Transverse colon (tissue), 4 donors: ENCODE measurements at regions not wholly inside any gene's neighbourhood (a gene's known extent, or its start where the extent isn't known, plus 50 kb on each side); places are given as distances from the start of the nearest gene placed in this dataset.

ENCODE experiments used
- DNase-seq: peaks from one replicate; pipeline ENCODE4 v3.0.0-alpha.2; 2019
- H3K27ac ChIP-seq, 4 donors: fragments of 200-600 bp; sonication (generic); 2 replicates each; pipeline ENCODE4 v1.5.1; 2016 to 2018; ENCODE audit warnings: inconsistent platforms in 4 of 4
- H3K27me3 ChIP-seq: fragments of 200-600 bp; sonication (generic); 2 replicates; pipeline ENCODE4 v1.5.1; 2017; ENCODE audit warnings: inconsistent platforms
- H3K36me3 ChIP-seq, 4 donors: fragments of 200-600 bp; sonication (generic); 2 replicates each; pipeline ENCODE4 v1.5.1; 2017 to 2019; ENCODE audit warnings: inconsistent platforms in 4 of 4
- H3K4me1 ChIP-seq, 4 donors: fragments of 200-600 bp; sonication (generic); 2 replicates each; pipeline ENCODE4 v1.5.1; 2017 to 2020; ENCODE audit warnings: inconsistent platforms in 4 of 4
- H3K4me3 ChIP-seq, 4 donors: fragments of 200-600 bp; sonication (generic); 1 replicate in 1 of 4; 2 replicates in 3 of 4; pipeline versions ENCODE4 v1.5.1 to v1.6.1; 2017 to 2019; ENCODE audit warnings: inconsistent platforms in 4 of 4
- H3K9me3 ChIP-seq, 2 donors: fragments of 200-600 bp; sonication (generic); 2 replicates each; pipeline ENCODE4 v1.5.1; 2017 to 2019; ENCODE audit warnings: inconsistent platforms in 2 of 2
- CTCF ChIP-seq, 5 experiments: fragments of 200-600 bp in 3 of 5; fragments of 450-650 bp in 2 of 5; sonication (generic) in 3 of 5; IDR thresholded peaks; 1 replicate in 2 of 5; 2 replicates in 3 of 5; pipeline ENCODE4 v1.5.1; 2016 to 2017; ENCODE audit warnings: antibody characterized with exemption in 5 of 5, inconsistent platforms in 3 of 5, mild to moderate bottlenecking in 2 of 5, moderate library complexity in 1 of 5
- EP300 ChIP-seq: sonication (generic); formaldehyde crosslinking; IDR thresholded peaks from one replicate; pipeline ENCODE4 v1.6.1; 2017; ENCODE audit warnings: antibody characterized with exemption, low read depth
- POLR2A ChIP-seq: fragments of 450-650 bp; IDR thresholded peaks from one replicate; pipeline ENCODE4 v1.6.1; 2016; ENCODE audit warnings: antibody characterized with exemption, mild to moderate bottlenecking, moderate library complexity
- POLR2AphosphoS5 ChIP-seq, 3 donors: sonication (generic); formaldehyde crosslinking; IDR thresholded peaks; one replicate each; pipeline ENCODE4 v1.6.1; 2016; ENCODE audit warnings: antibody characterized with exemption in 3 of 3
- WGBS, 2 donors: methylation state at CpG; one replicate each; pipeline ENCODE4 v1.1.5; 2018; ENCODE audit warnings: low coverage in 1 of 2; 5-methylcytosine and 5-hydroxymethylcytosine counted together
- in situ Hi-C, 4 donors: fragments of 200-750 bp; cut with MboI; loops; one replicate each; pipeline versions ENCODE4 v1.15.0 to v1.15.1; 2017; ENCODE audit warnings: low sequenced_read_pairs in 3 of 4, low pct_ligation_motif_present in 1 of 4, low pct_unique_long_range_greater_than_20kb in 1 of 4
- intact Hi-C: fragments of 100-400 bp; cut with DNase I; formaldehyde crosslinking; loops from one replicate; pipeline ENCODE4 v1.15.1; 2023; ENCODE audit warnings: low total_unique reads

- WGBS, 2 donors, result 86 to 100% methylated on average over 1 of the region's 1 CpG
- in situ Hi-C loops, result no loop called here
- H3K36me3 ChIP-seq, result no peaks in the 10 kb centered on the region
These were observed 131.2 kb upstream of the SPACA1 start for GRCh38 chr6:87916446-87916845.

DNA sequence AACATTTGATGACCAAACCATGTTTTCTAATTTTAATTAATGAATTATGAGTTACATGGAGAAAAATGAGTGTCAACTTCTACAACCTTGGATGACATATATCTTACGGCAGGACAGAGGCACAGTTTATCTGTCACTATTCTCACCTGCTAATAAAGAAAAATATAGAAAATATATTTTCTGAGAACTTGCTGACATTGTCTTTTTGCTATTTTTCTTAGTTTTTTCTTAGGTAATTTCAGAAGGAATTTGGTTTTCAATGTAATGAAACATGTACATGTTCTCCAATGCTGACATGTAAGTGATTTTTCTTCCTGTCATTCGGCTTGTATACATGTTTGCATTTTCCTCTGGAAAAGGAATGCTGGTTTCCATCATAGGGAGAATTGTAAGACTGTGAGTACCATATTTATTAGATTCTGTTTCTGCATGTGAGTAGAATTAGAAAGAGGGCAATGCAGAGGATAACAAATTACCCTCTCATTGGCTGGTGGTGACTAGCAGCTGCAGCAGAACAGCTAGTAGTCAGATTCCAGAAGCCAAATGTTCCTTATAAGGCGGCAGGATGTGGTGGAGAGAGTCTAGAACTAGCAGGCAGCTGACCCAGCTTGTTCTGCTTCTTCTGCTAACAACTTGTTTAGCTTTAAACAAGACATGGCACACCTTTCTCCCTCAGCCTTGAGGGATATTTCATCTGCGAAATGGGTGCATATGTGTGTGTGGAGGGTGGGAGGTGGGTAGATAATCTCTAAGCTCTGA, 132.8 kb upstream of the SPACA1 start:
- in situ Hi-C loops (no loop called here), intact Hi-C loops (no loop called here)
- DNase-seq, result no peak
- H3K9me3 ChIP-seq, result no peaks in the 10 kb centered on the region
- no peak overlapping the region for H3K4me3 ChIP-seq
- 93% methylated on average over 2 to 4 of the region's 4 CpGs for WGBS, 2 donors
- H3K27me3 ChIP-seq, result no peaks in the 10 kb centered on the region
- H3K36me3 ChIP-seq, result no peaks in the 10 kb centered on the region
- H3K27ac ChIP-seq, result no peak overlapping the region
- H3K4me1 ChIP-seq, result no peaks in the 10 kb centered on the region
- no peak for TF ChIP-seq CTCF (IDR thresholded peaks at IDR 0.05)
- TF ChIP-seq POLR2A, result no peak
- no peak for TF ChIP-seq POLR2AphosphoS5 (IDR thresholded peaks at IDR 0.05)
- no peak for TF ChIP-seq EP300

More at GRCh38 chr6:87916446-87916845, 131.2 kb upstream of the SPACA1 start:
- Histone ChIP-seq H3K27ac (no peak overlapping the region), H3K9me3 (no peaks in the 10 kb centered on the region), H3K27me3 (no peaks in the 10 kb centered on the region), H3K4me1 (no peaks in the 10 kb centered on the region), H3K4me3 (no peak overlapping the region)
- DNase-seq, result no peak
- TF ChIP-seq POLR2AphosphoS5 (IDR thresholded peaks at IDR 0.05), result no peak
- no peak for TF ChIP-seq CTCF (IDR thresholded peaks at IDR 0.05)
- no peak for TF ChIP-seq EP300
- TF ChIP-seq POLR2A, result no peak
- intact Hi-C loops, result no loop called here

- no peak for TF ChIP-seq EP300
- no peak for TF ChIP-seq CTCF (IDR thresholded peaks at IDR 0.05)
- no peak for TF ChIP-seq POLR2AphosphoS5 (IDR thresholded peaks at IDR 0.05)
- no peak for TF ChIP-seq POLR2A
- 71 to 77% methylated on average over 6 of the region's 6 CpGs for WGBS, 2 donors
- in situ Hi-C loops, result no loop called here
- Histone ChIP-seq H3K36me3 (no peaks in the 10 kb centered on the region), H3K27ac (no peak overlapping the region), H3K27me3 (no peaks in the 10 kb centered on the region), H3K4me1 (no peaks in the 10 kb centered on the region), H3K4me3 (no peak overlapping the region), H3K9me3 (no peaks in the 10 kb centered on the region)
- intact Hi-C loops, result no loop called here
- DNase-seq, result no peak
These were observed 133.7 kb upstream of the SPACA1 start for GRCh38 chr6:87913974-87914373.

DNA sequence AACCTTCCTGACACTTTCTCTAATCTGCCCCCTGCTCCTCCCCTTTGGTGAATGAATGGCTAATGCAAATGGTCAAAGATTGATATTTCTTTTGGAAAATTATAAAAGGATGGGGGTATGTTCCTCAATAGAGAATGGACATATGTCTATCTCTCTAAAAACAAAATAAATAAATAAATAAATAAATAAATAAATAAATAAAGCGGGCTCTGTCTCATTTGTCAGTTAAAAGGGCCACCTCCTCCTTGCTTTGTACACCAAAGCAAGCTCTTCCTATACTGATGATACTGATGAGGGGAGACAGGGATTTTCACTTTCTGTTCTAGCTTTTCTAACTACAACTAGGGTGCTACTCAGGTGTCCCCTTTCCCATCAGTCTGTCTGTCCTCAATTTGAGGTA, 135.5 kb upstream of the SPACA1 start:
- WGBS, 2 donors, result 95 to 100% methylated on average over 1 of the region's 1 CpG
- Histone ChIP-seq H3K9me3 (no peaks in the 10 kb centered on the region), H3K4me1 (no peaks in the 10 kb centered on the region), H3K27me3 (no peaks in the 10 kb centered on the region), H3K4me3 (no peak overlapping the region), H3K27ac (no peak overlapping the region), H3K36me3 (no peaks in the 10 kb centered on the region)
- no peak for TF ChIP-seq POLR2AphosphoS5 (IDR thresholded peaks at IDR 0.05)
- no peak for TF ChIP-seq CTCF (IDR thresholded peaks at IDR 0.05)
- no peak for TF ChIP-seq EP300
- no peak for TF ChIP-seq POLR2A
- intact Hi-C loops, result no loop called here
- in situ Hi-C loops, result no loop called here
- DNase-seq, result no peak
